DND-41 (cell line): ENCODE measurements at regions not wholly inside any gene's neighbourhood (a gene's known extent, or its start where the extent isn't known, plus 50 kb on each side); places are given as distances from the start of the nearest gene placed in this dataset.

Experiments used
- ATAC-seq: fragments of 200-7000 bp; cut with Tn5 transposase; 3 replicates; pipeline ENCODE4 v1.9.1; 2021; ENCODE audit warnings: low read depth; ENCODE audit not compliant: insufficient read depth
- DNase-seq: peaks from one replicate; pipeline ENCODE4 v3.0.0-alpha.2; 2020
- H2AFZ ChIP-seq: 2 replicates; pipeline ENCODE4 v1.6.0; 2012; ENCODE audit warnings: low read depth, low read length
- H3K27ac ChIP-seq: 2 replicates; pipeline ENCODE4 v1.5.1; 2012; ENCODE audit warnings: low read length, inconsistent platforms
- H3K27me3 ChIP-seq: fragments of 200-600 bp; sonication (generic); 2 replicates; pipeline ENCODE4 v1.6.0; 2012; ENCODE audit warnings: low read length, mild to moderate bottlenecking, inconsistent platforms; ENCODE audit not compliant: insufficient read depth, poor library complexity
- H3K36me3 ChIP-seq: 2 replicates; pipeline ENCODE4 v1.5.1; 2012; ENCODE audit warnings: low read length, inconsistent platforms; ENCODE audit not compliant: insufficient read depth
- H3K4me1 ChIP-seq: 2 replicates; pipeline ENCODE4 v1.5.1; 2012; ENCODE audit warnings: mild to moderate bottlenecking, low read length; ENCODE audit not compliant: insufficient read depth
- H3K4me2 ChIP-seq: 2 replicates; pipeline ENCODE4 v1.6.0; 2012; ENCODE audit warnings: mild to moderate bottlenecking, moderate library complexity, low read length, inconsistent platforms; ENCODE audit not compliant: insufficient read depth
- H3K4me3 ChIP-seq, 2 experiments: fragments of 200-600 bp in 1 of 2; shearing (Covaris generic) in 1 of 2; 2 replicates each; pipeline ENCODE4 v1.5.1; 2012 to 2016; ENCODE audit warnings: inconsistent platforms in 2 of 2, low read length in 2 of 2, mild to moderate bottlenecking in 2 of 2, low read depth in 1 of 2, moderate library complexity in 1 of 2
- H3K79me2 ChIP-seq: 2 replicates; pipeline ENCODE4 v1.6.0; 2012; ENCODE audit warnings: low read length, inconsistent platforms; ENCODE audit not compliant: insufficient read depth
- H3K9ac ChIP-seq: 2 replicates; pipeline ENCODE4 v1.6.0; 2012; ENCODE audit warnings: low read depth, mild to moderate bottlenecking, inconsistent platforms, low read length, moderate library complexity
- H3K9me3 ChIP-seq: 2 replicates; pipeline ENCODE4 v1.5.1; 2012; ENCODE audit warnings: low read length, moderate library complexity, mild to moderate bottlenecking, inconsistent platforms; ENCODE audit not compliant: insufficient read depth, severe bottlenecking
- H4K20me1 ChIP-seq: 2 replicates; pipeline ENCODE4 v1.6.0; 2012; ENCODE audit warnings: low read length; ENCODE audit not compliant: insufficient read depth
- EZH2 ChIP-seq: IDR thresholded peaks from 3 replicates; pipeline ENCODE4 v1.6.1; 2012; ENCODE audit warnings: borderline replicate concordance, low read depth, mild to moderate bottlenecking, moderate library complexity, low read length, inconsistent platforms; ENCODE audit not compliant: severe bottlenecking
- TF ChIP-seq, protein P1 (sequence below): IDR thresholded peaks from 2 replicates; pipeline ENCODE4 v1.5.1; 2012; ENCODE audit warnings: borderline replicate concordance, low read length, moderate library complexity, mild to moderate bottlenecking; ENCODE audit not compliant: poor library complexity, severe bottlenecking; ENCODE audit errors: extremely low read depth

DNA sequence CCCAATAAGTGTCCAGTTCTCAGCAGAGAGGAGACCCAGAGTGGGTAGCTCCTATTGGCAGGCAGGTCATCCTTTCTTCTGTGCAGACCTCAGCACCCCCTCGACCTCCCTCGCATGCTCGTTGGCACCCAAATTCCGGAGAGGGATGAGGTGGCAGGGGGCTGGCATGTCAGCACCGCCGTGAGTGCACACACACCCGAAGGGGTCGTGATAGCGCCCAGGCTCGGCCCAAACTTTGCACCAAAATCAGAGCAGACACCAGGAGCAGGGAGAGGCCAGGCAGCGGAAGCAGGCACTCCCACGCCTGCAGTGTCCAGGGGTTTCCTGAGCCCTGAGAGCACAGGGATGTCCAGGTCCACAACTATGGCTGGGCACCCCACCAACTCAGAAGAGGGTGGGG, 1503.8 kb upstream of the PCDH20 start:
- no peaks in the 10 kb centered on the region for H3K36me3 ChIP-seq
- H3K4me2 ChIP-seq = no peak overlapping the region
- ATAC-seq = no peak
- TF ChIP-seq, protein P1, sequence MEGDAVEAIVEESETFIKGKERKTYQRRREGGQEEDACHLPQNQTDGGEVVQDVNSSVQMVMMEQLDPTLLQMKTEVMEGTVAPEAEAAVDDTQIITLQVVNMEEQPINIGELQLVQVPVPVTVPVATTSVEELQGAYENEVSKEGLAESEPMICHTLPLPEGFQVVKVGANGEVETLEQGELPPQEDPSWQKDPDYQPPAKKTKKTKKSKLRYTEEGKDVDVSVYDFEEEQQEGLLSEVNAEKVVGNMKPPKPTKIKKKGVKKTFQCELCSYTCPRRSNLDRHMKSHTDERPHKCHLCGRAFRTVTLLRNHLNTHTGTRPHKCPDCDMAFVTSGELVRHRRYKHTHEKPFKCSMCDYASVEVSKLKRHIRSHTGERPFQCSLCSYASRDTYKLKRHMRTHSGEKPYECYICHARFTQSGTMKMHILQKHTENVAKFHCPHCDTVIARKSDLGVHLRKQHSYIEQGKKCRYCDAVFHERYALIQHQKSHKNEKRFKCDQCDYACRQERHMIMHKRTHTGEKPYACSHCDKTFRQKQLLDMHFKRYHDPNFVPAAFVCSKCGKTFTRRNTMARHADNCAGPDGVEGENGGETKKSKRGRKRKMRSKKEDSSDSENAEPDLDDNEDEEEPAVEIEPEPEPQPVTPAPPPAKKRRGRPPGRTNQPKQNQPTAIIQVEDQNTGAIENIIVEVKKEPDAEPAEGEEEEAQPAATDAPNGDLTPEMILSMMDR = no peak
- no peak for TF ChIP-seq EZH2
- no peak overlapping the region for H3K4me3 ChIP-seq
- peak overlapping the region; percentile 32; the same call in 1 of the 2 replicates for H2AFZ ChIP-seq
- no peak overlapping the region for H3K27ac ChIP-seq
- H3K79me2 ChIP-seq = no peaks in the 10 kb centered on the region
- no peak for DNase-seq
- peaks cover 6% of the 10 kb centered on the region for H3K9me3 ChIP-seq
- no peak overlapping the region for H3K9ac ChIP-seq
- no peaks in the 10 kb centered on the region for H4K20me1 ChIP-seq
- H3K4me1 ChIP-seq = no peaks in the 10 kb centered on the region
- no peaks in the 10 kb centered on the region for H3K27me3 ChIP-seq

DNA sequence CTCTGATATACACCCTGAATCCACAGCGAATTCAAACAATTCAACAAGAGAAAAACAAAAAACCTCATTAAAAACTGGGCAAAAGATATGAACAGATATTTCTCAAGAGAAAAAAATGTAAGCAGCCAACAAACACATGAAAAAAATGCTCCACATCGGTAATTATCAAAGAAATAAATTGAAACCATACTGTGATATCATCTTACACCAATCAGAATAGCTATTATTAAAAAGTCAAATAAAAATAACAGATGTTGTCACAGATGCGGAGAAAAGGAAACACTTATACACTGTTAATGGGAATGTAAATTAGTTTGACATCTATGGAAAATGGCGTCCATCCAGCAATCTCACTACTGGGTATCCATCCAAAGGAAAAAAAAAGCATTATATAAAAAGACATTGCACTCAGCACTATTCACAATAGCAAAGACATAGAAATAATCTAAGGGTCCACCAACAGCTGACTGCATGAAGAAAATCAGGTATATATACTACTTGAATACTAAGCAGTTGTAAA, 1495.0 kb upstream of the PCDH20 start:
- H3K9me3 ChIP-seq = no peaks in the 10 kb centered on the region
- DNase-seq = no peak
- H3K36me3 ChIP-seq = no peaks in the 10 kb centered on the region
- no peak overlapping the region for H3K4me3 ChIP-seq
- no peak overlapping the region for H3K27ac ChIP-seq
- H3K4me2 ChIP-seq = no peak overlapping the region
- H3K79me2 ChIP-seq = no peaks in the 10 kb centered on the region
- H4K20me1 ChIP-seq = no peaks in the 10 kb centered on the region
- no peak overlapping the region for H3K9ac ChIP-seq
- H2AFZ ChIP-seq = no peak overlapping the region
- H3K27me3 ChIP-seq = no peaks in the 10 kb centered on the region
- H3K4me1 ChIP-seq = no peaks in the 10 kb centered on the region
- TF ChIP-seq EZH2 = no peak
- TF ChIP-seq, protein P1 = no peak
- no peak for ATAC-seq

DNA sequence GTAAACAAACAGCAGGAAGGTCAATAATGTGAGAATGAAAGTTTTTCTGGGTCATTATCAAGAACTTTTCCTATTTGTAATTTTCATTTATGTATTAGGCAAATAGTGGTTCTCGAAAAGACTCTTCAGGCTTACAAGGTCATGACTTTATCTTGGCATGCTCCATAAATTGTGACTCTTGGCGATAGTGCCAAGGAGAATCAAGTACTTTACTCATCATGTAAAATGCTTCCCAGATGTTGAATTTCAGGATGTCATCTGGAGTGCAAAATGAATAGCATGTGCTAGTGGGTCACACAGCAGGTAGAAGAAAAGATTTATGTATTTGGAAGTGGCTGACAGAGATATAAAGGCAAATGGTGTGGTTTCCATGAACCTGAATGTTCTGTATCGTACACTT, 1492.7 kb upstream of the PCDH20 start:
- H4K20me1 ChIP-seq = no peaks in the 10 kb centered on the region
- no peaks in the 10 kb centered on the region for H3K27me3 ChIP-seq
- no peak overlapping the region for H3K4me2 ChIP-seq
- H3K79me2 ChIP-seq = no peaks in the 10 kb centered on the region
- no peak overlapping the region for H2AFZ ChIP-seq
- H3K4me3 ChIP-seq = no peak overlapping the region
- H3K36me3 ChIP-seq = no peaks in the 10 kb centered on the region
- H3K9ac ChIP-seq = no peak overlapping the region
- no peaks in the 10 kb centered on the region for H3K9me3 ChIP-seq
- TF ChIP-seq, protein P1 = no peak
- no peak for TF ChIP-seq EZH2
- DNase-seq = no peak
- H3K27ac ChIP-seq = no peak overlapping the region
- no peak for ATAC-seq
- no peaks in the 10 kb centered on the region for H3K4me1 ChIP-seq

DNA sequence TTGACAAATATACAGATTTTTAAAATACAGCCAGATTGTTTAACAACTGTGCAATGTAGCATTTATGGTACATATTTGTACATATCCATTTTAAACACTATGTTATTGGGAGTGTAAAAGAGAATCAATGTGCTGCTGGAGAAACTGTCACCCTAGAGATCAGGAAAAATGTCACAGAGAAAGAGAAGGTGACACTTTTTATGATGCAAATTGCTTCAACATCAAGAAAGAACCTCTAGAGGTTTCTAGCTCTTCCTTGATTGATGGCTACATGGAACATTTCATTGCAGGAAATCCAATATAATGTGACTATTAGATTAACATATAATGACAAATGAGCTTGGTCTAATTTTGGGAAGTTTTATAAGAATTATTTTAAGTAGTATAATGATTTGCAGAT, 1491.2 kb upstream of the PCDH20 start:
- Histone ChIP-seq H3K9ac (no peak overlapping the region), H3K9me3 (no peaks in the 10 kb centered on the region), H3K4me2 (no peak overlapping the region), H3K36me3 (no peaks in the 10 kb centered on the region), H3K4me1 (no peaks in the 10 kb centered on the region), H2AFZ (0 out of 2 replicates have a peak overlapping the region, but pooled peaks have one; percentile 5), H3K27me3 (no peaks in the 10 kb centered on the region), H3K79me2 (no peaks in the 10 kb centered on the region), H3K4me3 (no peak overlapping the region), H3K27ac (no peak overlapping the region), H4K20me1 (no peaks in the 10 kb centered on the region)
- no peak for DNase-seq
- TF ChIP-seq EZH2 = no peak
- TF ChIP-seq, protein P1 = no peak
- no peak for ATAC-seq
